HG02623 (cell line): ENCODE measurements at regions not wholly inside any gene's neighbourhood (a gene's known extent, or its start where the extent isn't known, plus 50 kb on each side); places are given as distances from the start of the nearest gene placed in this dataset.
"Not testable (repeated sequence)": the region's sequence is repeated elsewhere in the genome, so short reads cannot be mapped to it uniquely, and the experiment has no call there.

Source experiments
- ATAC-seq: cut with Tn5 transposase; IDR thresholded peaks from one replicate; pipeline ENCODE4 v1.9.1; 2021; ENCODE audit warnings: moderate library complexity; ENCODE audit not compliant: unreplicated experiment

GRCh38 chr14:28820677-28821076 lies 54.1 kb downstream of the FOXG1 start:
- ATAC-seq, result no peak

GRCh38 chr14:28821993-28822392 lies 55.4 kb downstream of the FOXG1 start:
- ATAC-seq, result no peak

- ATAC-seq, result no peak
Observed at GRCh38 chr14:28823245-28823644, 56.7 kb downstream of the FOXG1 start.

GRCh38 chr14:28830115-28830534 lies 63.5 kb downstream of the FOXG1 start:
- no peak for ATAC-seq

- ATAC-seq, result peak; percentile 97
Observed at GRCh38 chr14:28831126-28831525, 64.5 kb downstream of the FOXG1 start.

GRCh38 chr14:28842569-28842968 lies 76.0 kb downstream of the FOXG1 start:
- not testable (repeated sequence) for ATAC-seq

GRCh38 chr14:28867571-28867970 lies 101.0 kb downstream of the FOXG1 start:
- no peak for ATAC-seq

- ATAC-seq, result no peak
Observed at GRCh38 chr14:28870033-28870564, 103.5 kb downstream of the FOXG1 start.

- ATAC-seq, result no peak
Observed at GRCh38 chr14:28875934-28876571, 109.5 kb downstream of the FOXG1 start.

- no peak for ATAC-seq
Observed at GRCh38 chr14:28876572-28876945, 110.0 kb downstream of the FOXG1 start.

GRCh38 chr14:28877923-28878322 lies 111.3 kb downstream of the FOXG1 start:
- ATAC-seq, result no peak

- ATAC-seq, result no peak
Observed at GRCh38 chr14:28879573-28879996, 113.0 kb downstream of the FOXG1 start.

GRCh38 chr14:28886940-28887339 lies 120.4 kb downstream of the FOXG1 start:
- no peak for ATAC-seq

- no peak for ATAC-seq
Observed at GRCh38 chr14:28895389-28895788, 128.8 kb downstream of the FOXG1 start.

- ATAC-seq, result no peak
Observed at GRCh38 chr14:28896337-28896736, 129.8 kb downstream of the FOXG1 start.

GRCh38 chr14:28901631-28902030 lies 135.0 kb downstream of the FOXG1 start:
- no peak for ATAC-seq

GRCh38 chr14:28902930-28903329 lies 136.3 kb downstream of the FOXG1 start:
- no peak for ATAC-seq

- ATAC-seq, result no peak
Observed at GRCh38 chr14:28911521-28911920, 144.9 kb downstream of the FOXG1 start.

GRCh38 chr14:28913056-28913455 lies 146.5 kb downstream of the FOXG1 start:
- ATAC-seq, result no peak

GRCh38 chr14:28926122-28926521 lies 159.5 kb downstream of the FOXG1 start:
- no peak for ATAC-seq

GRCh38 chr14:28931999-28932398 lies 165.4 kb downstream of the FOXG1 start:
- ATAC-seq, result no peak

GRCh38 chr14:28936601-28937000 lies 170.0 kb downstream of the FOXG1 start:
- no peak for ATAC-seq

GRCh38 chr14:28941758-28942157 lies 175.2 kb downstream of the FOXG1 start:
- no peak for ATAC-seq
